ENCODE measurements at regions not wholly inside any gene's neighbourhood (a gene's known extent, or its start where the extent isn't known, plus 50 kb on each side); places are given as distances from the start of the nearest gene placed in this dataset.

DNA sequence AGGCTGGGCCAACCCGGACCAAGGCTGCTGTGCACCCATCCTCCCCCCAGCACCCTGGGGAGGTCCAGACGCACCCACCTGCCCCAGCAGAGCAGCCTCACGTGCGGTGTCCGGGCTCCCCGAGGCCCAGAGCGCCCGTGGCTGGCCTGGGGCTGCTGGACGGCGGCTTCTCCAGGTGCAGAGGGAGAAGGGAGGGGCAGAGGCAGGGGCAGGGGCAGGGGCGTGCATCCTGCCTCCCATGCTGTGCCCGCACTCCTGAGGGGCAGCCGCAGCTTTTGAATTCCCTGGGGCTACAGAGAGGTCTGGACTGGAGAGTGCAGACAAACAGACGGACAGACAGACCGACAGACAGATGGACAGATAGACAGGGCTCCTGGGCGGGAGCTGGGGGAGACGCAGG lies 83.6 kb upstream of the PRR5 start:
- H3K9me3 Mint-ChIP-seq (ENCODE audit: low read depth): peaks cover 2% of the 10 kb centered on the region
- TF ChIP-seq, protein P1, sequence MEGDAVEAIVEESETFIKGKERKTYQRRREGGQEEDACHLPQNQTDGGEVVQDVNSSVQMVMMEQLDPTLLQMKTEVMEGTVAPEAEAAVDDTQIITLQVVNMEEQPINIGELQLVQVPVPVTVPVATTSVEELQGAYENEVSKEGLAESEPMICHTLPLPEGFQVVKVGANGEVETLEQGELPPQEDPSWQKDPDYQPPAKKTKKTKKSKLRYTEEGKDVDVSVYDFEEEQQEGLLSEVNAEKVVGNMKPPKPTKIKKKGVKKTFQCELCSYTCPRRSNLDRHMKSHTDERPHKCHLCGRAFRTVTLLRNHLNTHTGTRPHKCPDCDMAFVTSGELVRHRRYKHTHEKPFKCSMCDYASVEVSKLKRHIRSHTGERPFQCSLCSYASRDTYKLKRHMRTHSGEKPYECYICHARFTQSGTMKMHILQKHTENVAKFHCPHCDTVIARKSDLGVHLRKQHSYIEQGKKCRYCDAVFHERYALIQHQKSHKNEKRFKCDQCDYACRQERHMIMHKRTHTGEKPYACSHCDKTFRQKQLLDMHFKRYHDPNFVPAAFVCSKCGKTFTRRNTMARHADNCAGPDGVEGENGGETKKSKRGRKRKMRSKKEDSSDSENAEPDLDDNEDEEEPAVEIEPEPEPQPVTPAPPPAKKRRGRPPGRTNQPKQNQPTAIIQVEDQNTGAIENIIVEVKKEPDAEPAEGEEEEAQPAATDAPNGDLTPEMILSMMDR (IDR thresholded peaks at IDR 0.05; ENCODE audit: unreplicated experiment): no peak
- H3K36me3 Mint-ChIP-seq (ENCODE audit: insufficient read depth): no peaks in the 10 kb centered on the region
- no peak overlapping the region for H3K27ac Mint-ChIP-seq
- H3K27me3 Mint-ChIP-seq: peaks cover 9% of the 10 kb centered on the region
- no peak overlapping the region for H3K4me3 Mint-ChIP-seq (ENCODE audit: low read depth)
- no peaks in the 10 kb centered on the region for H3K4me1 Mint-ChIP-seq (ENCODE audit: low read depth)
- no peak for DNase-seq (ENCODE audit: low spot score, unreplicated experiment)

- H3K27ac Mint-ChIP-seq: no peak overlapping the region
- no peaks in the 10 kb centered on the region for H3K36me3 Mint-ChIP-seq (ENCODE audit: insufficient read depth)
- H3K4me1 Mint-ChIP-seq (ENCODE audit: low read depth): no peaks in the 10 kb centered on the region
- DNase-seq (ENCODE audit: low spot score, unreplicated experiment): no peak
- no peak overlapping the region for H3K4me3 Mint-ChIP-seq (ENCODE audit: low read depth)
- TF ChIP-seq, protein P1 (IDR thresholded peaks at IDR 0.05; ENCODE audit: unreplicated experiment): no peak
- H3K27me3 Mint-ChIP-seq: peaks cover 6% of the 10 kb centered on the region
- peaks cover 2% of the 10 kb centered on the region for H3K9me3 Mint-ChIP-seq (ENCODE audit: low read depth)
Observed at GRCh38 chr22:44617828-44618227, 84.2 kb upstream of the PRR5 start.

- H3K27me3 Mint-ChIP-seq: peaks cover 2% of the 10 kb centered on the region
Observed at GRCh38 chr22:44616882-44617655, 84.9 kb upstream of the PRR5 start.

DNA sequence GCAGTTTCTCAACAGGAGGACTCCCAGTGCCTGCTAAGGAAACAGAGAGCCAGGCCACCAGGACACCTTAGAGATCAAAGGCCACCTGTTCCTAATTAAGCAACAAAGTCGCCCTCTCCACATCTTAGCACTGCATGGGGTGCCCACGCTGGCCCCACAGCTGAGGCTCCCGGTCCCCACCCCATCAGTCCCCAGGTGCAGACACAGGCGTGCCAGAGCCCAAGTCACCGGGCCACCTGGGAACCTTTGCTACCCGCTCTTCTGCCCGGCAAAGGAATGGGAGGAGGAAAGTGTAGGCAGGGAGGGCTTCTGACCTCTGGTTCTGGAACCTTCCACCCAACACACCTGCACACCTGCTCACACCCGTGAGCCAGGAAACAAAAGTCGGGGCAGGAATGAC lies 85.5 kb upstream of the PRR5 start:
- DNase-seq (ENCODE audit: low spot score, unreplicated experiment): no peak
- H3K27me3 Mint-ChIP-seq: peaks cover 2% of the 10 kb centered on the region
- TF ChIP-seq, protein P1 (IDR thresholded peaks at IDR 0.05; ENCODE audit: unreplicated experiment): no peak
- no peaks in the 10 kb centered on the region for H3K4me1 Mint-ChIP-seq (ENCODE audit: low read depth)
- H3K36me3 Mint-ChIP-seq (ENCODE audit: insufficient read depth): no peaks in the 10 kb centered on the region
- peaks cover 7% of the 10 kb centered on the region for H3K9me3 Mint-ChIP-seq (ENCODE audit: low read depth)
- no peak overlapping the region for H3K27ac Mint-ChIP-seq
- no peak overlapping the region for H3K4me3 Mint-ChIP-seq (ENCODE audit: low read depth)

More at GRCh38 chr22:44616882-44617655, 84.9 kb upstream of the PRR5 start:
- DNase-seq (ENCODE audit: low spot score, unreplicated experiment): no peak
- Mint-ChIP-seq H3K4me3 (ENCODE audit: low read depth) (no peak overlapping the region), H3K36me3 (ENCODE audit: insufficient read depth) (no peaks in the 10 kb centered on the region), H3K9me3 (ENCODE audit: low read depth) (peaks cover 3% of the 10 kb centered on the region), H3K4me1 (ENCODE audit: low read depth) (no peaks in the 10 kb centered on the region), H3K27ac (no peak overlapping the region)
- TF ChIP-seq, protein P1 (IDR thresholded peaks at IDR 0.05; ENCODE audit: unreplicated experiment): no peak

DNA sequence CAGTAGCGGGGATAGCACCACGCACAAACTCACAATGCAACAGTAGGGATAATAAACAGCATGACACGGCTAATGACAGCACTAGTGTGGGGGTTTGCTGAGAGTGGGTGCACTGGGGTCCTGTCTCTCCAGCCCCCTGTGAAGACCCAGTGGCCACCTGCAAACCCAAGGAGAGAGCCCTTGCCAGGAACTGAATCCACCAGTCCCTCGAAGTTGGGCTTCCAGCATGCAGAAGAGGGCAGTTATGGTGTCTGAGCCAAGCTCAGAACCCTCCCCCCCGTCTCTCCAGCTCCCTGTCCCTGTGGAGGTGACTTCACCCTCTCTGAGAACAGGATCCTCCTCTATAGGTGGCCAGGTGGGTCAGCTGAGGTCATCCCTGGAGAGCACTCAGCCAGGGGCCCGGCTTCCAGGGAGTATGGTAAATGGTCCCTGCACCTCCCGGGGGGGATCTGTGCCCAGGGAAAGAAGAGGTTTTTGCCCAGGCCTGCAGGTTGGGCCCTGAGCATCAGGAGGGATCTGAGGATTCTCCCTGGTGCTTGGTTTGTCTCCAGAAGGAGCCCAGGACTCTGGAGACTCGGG lies 86.3 kb upstream of the PRR5 start:
- peaks cover 10% of the 10 kb centered on the region for H3K9me3 Mint-ChIP-seq (ENCODE audit: low read depth)
- DNase-seq (ENCODE audit: low spot score, unreplicated experiment): no peak
- TF ChIP-seq, protein P1 (IDR thresholded peaks at IDR 0.05; ENCODE audit: unreplicated experiment): no peak
- H3K36me3 Mint-ChIP-seq (ENCODE audit: insufficient read depth): no peaks in the 10 kb centered on the region
- no peak overlapping the region for H3K27ac Mint-ChIP-seq
- no peak overlapping the region for H3K4me3 Mint-ChIP-seq (ENCODE audit: low read depth)
- H3K27me3 Mint-ChIP-seq: peaks cover 2% of the 10 kb centered on the region
- no peaks in the 10 kb centered on the region for H3K4me1 Mint-ChIP-seq (ENCODE audit: low read depth)
